ENCODE measurements at regions not wholly inside any gene's neighbourhood (a gene's known extent, or its start where the extent isn't known, plus 50 kb on each side); places are given as distances from the start of the nearest gene placed in this dataset.
A peak's percentile ranks its signal among the peaks of the same experiment; 100 is the strongest.
"Not testable (repeated sequence)": the region's sequence is repeated elsewhere in the genome, so short reads cannot be mapped to it uniquely, and the experiment has no call there.

GRCh38 chr12:8351073-8351472 is 104.7 kb upstream of the CLEC6A start:
- CTCF ChIA-PET; H3K36me3 Mint-ChIP-seq (ENCODE audit: low read depth); H3K27ac Mint-ChIP-seq; H3K9me3 Mint-ChIP-seq; POLR2A ChIA-PET; H3K4me1 Mint-ChIP-seq; DNase-seq; intact Hi-C loops (cut with micrococcal nuclease); H3K27me3 Mint-ChIP-seq; H3K4me3 Mint-ChIP-seq; ATAC-seq (ENCODE audit: low read depth): not testable (repeated sequence)

GRCh38 chr12:8354741-8355140 is 101.0 kb upstream of the CLEC6A start:
- peaks cover 10% of the 10 kb centered on the region for H3K27me3 Mint-ChIP-seq
- DNase-seq; H3K27ac Mint-ChIP-seq; H3K9me3 Mint-ChIP-seq; CTCF ChIA-PET; intact Hi-C loops (cut with micrococcal nuclease); H3K4me3 Mint-ChIP-seq; ATAC-seq (ENCODE audit: low read depth); H3K4me1 Mint-ChIP-seq; H3K36me3 Mint-ChIP-seq (ENCODE audit: low read depth); POLR2A ChIA-PET: not testable (repeated sequence)

- H3K9me3 Mint-ChIP-seq; DNase-seq; H3K4me3 Mint-ChIP-seq; CTCF ChIA-PET; POLR2A ChIA-PET; H3K4me1 Mint-ChIP-seq; intact Hi-C loops (cut with micrococcal nuclease); ATAC-seq (ENCODE audit: low read depth); H3K36me3 Mint-ChIP-seq (ENCODE audit: low read depth); H3K27ac Mint-ChIP-seq: not testable (repeated sequence)
- peaks cover 10% of the 10 kb centered on the region for H3K27me3 Mint-ChIP-seq
These were observed 100.2 kb upstream of the CLEC6A start for GRCh38 chr12:8355531-8355930.

DNA sequence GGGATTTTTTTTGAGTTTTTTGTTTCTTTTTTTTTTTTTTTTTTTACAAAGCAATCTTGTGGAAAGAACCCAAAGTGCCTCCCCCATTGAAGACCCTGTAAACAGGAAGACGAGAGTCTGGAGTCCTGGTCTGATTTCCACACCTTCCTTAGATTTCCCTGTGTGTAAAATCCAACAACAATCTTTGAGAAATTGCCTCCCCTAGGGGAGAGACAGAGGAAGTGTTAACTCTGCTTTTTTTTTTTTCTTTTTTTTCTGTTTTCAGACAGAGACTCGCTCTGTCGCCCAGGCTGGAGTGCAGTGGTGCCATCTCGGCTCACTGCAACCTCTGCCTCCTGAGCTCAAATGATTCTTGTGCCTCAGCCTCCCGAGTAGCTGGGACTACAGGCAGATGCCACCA is 82.0 kb upstream of the CLEC6A start:
- H3K4me1 Mint-ChIP-seq; CTCF ChIA-PET; H3K36me3 Mint-ChIP-seq (ENCODE audit: low read depth); ATAC-seq (ENCODE audit: low read depth); H3K27ac Mint-ChIP-seq; DNase-seq; POLR2A ChIA-PET; H3K4me3 Mint-ChIP-seq; intact Hi-C loops (cut with micrococcal nuclease); H3K27me3 Mint-ChIP-seq; H3K9me3 Mint-ChIP-seq: not testable (repeated sequence)

- POLR2A ChIA-PET; CTCF ChIA-PET; intact Hi-C loops (cut with micrococcal nuclease); H3K4me1 Mint-ChIP-seq; ATAC-seq (ENCODE audit: low read depth); DNase-seq; H3K27ac Mint-ChIP-seq; H3K9me3 Mint-ChIP-seq; H3K36me3 Mint-ChIP-seq (ENCODE audit: low read depth); H3K27me3 Mint-ChIP-seq; H3K4me3 Mint-ChIP-seq: not testable (repeated sequence)
These were observed 80.6 kb upstream of the CLEC6A start for GRCh38 chr12:8375122-8375521.

DNA sequence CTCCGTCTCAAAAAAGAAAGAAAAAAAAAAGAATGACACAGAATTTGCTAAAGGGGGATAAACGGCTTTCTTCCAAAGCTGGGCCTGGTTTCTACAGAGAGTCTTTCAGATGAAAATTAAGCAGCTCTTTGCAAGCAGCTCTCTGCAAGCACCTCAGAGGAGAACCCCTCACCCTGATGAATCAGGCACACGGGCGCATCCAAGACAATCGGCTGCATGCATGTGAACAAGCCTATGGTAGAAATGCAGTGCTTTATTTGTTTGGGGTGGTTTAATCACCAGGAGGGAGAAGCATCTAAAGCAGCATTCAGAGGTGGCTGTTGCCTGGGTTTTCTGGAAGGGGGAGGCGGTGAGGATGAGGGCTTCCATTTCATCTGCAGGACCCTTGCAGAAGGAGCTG is 78.0 kb upstream of the CLEC6A start:
- H3K36me3 Mint-ChIP-seq (ENCODE audit: low read depth); CTCF ChIA-PET; H3K4me1 Mint-ChIP-seq; intact Hi-C loops (cut with micrococcal nuclease); DNase-seq; H3K4me3 Mint-ChIP-seq; POLR2A ChIA-PET; H3K9me3 Mint-ChIP-seq; H3K27ac Mint-ChIP-seq; ATAC-seq (ENCODE audit: low read depth); H3K27me3 Mint-ChIP-seq: not testable (repeated sequence)

DNA sequence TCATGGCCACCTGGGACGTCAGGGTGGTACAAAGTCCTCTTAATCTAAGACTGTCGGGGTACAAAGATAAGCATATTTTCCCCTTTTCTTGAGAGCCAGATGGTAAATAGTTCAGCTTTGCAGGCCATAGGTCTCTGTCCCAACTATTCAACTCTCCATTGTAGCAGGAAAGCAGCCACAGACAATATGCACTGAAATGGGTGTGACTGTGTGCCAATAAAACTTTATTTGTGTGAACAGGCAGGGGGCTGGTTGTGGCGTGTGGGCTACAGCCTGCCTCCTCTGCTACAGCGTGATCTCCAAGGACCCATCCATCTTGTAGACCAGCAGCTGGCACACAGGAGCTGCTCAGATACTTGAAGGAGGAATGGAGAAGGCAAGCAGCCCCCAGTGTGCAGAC is 73.2 kb upstream of the CLEC6A start:
- H3K27me3 Mint-ChIP-seq; H3K9me3 Mint-ChIP-seq; DNase-seq; H3K4me3 Mint-ChIP-seq; ATAC-seq (ENCODE audit: low read depth); H3K27ac Mint-ChIP-seq; CTCF ChIA-PET; POLR2A ChIA-PET; intact Hi-C loops (cut with micrococcal nuclease); H3K36me3 Mint-ChIP-seq (ENCODE audit: low read depth); H3K4me1 Mint-ChIP-seq: not testable (repeated sequence)

DNA sequence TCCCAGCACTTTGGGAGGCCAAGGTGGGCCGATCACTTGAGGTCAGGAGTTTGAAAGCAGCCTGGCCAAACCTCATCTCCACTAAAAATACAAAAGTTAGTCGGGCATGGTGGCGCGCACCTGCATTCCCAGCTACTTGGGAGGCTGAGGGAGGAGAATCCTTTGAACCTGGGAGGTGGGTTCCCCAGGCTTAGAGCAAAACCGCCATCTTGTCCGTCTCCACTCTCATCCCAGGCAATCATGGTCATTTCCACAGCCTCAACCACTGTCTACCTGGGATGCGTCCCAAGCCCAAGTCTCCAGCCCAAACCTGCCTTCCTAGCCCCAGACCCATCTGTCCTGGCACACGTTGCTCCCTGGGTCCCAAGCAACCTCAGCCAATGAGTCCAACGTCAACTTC is 71.1 kb upstream of the CLEC6A start:
- DNase-seq; H3K36me3 Mint-ChIP-seq (ENCODE audit: low read depth); H3K4me1 Mint-ChIP-seq; CTCF ChIA-PET; H3K4me3 Mint-ChIP-seq; POLR2A ChIA-PET; H3K9me3 Mint-ChIP-seq; H3K27ac Mint-ChIP-seq; intact Hi-C loops (cut with micrococcal nuclease); ATAC-seq (ENCODE audit: low read depth): not testable (repeated sequence)
- peaks cover 12% of the 10 kb centered on the region for H3K27me3 Mint-ChIP-seq

DNA sequence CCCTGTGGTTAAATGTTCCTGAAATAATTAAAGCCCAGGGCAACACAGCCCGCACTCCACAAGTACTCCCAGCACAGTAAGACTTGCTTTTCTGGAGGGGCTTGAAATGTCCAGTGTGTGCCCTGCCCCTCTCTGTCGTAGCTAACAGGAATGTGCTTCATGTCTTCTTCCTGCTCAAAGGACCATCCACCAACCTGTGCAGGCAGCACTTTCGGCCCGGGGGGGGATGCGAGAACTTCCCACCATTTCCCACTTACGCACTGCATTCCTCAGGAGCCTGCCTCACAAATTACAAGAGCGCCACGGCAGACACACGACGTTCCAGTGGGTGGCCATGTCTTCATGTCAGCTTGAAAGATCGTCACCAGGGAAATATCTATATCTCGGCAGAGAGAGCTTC is 70.3 kb upstream of the CLEC6A start:
- H3K4me3 Mint-ChIP-seq; DNase-seq; POLR2A ChIA-PET; H3K9me3 Mint-ChIP-seq; H3K4me1 Mint-ChIP-seq; H3K27ac Mint-ChIP-seq; ATAC-seq (ENCODE audit: low read depth); CTCF ChIA-PET; H3K36me3 Mint-ChIP-seq (ENCODE audit: low read depth); intact Hi-C loops (cut with micrococcal nuclease): not testable (repeated sequence)
- peaks cover 12% of the 10 kb centered on the region for H3K27me3 Mint-ChIP-seq

GRCh38 chr12:8386661-8387060 is 69.1 kb upstream of the CLEC6A start:
- CTCF ChIA-PET: not testable (repeated sequence)

GRCh38 chr12:8389296-8389695 is 66.5 kb upstream of the CLEC6A start:
- Mint-ChIP-seq H3K27me3 (peaks cover 22% of the 10 kb centered on the region), H3K4me3 (peak overlapping the region; percentile 35)
- H3K36me3 Mint-ChIP-seq (ENCODE audit: low read depth); CTCF ChIA-PET; POLR2A ChIA-PET; ATAC-seq (ENCODE audit: low read depth); H3K9me3 Mint-ChIP-seq; intact Hi-C loops (cut with micrococcal nuclease); H3K4me1 Mint-ChIP-seq; H3K27ac Mint-ChIP-seq; DNase-seq: not testable (repeated sequence)

More at GRCh38 chr12:8386661-8387060, 69.1 kb upstream of the CLEC6A start:
- POLR2A ChIA-PET; DNase-seq; H3K4me3 Mint-ChIP-seq; H3K27ac Mint-ChIP-seq; H3K36me3 Mint-ChIP-seq (ENCODE audit: low read depth); H3K4me1 Mint-ChIP-seq; ATAC-seq (ENCODE audit: low read depth); intact Hi-C loops (cut with micrococcal nuclease); H3K9me3 Mint-ChIP-seq: not testable (repeated sequence)
- peaks cover 12% of the 10 kb centered on the region for H3K27me3 Mint-ChIP-seq

GRCh38 chr12:8390001-8390777 is 65.6 kb upstream of the CLEC6A start:
- Mint-ChIP-seq H3K4me3 (peak overlapping the region; percentile 53), H3K27me3 (peaks cover 17% of the 10 kb centered on the region)
- H3K4me1 Mint-ChIP-seq; H3K9me3 Mint-ChIP-seq; CTCF ChIA-PET; H3K36me3 Mint-ChIP-seq (ENCODE audit: low read depth); POLR2A ChIA-PET; H3K27ac Mint-ChIP-seq: not testable (repeated sequence)
- DNase-seq (peak; percentile 59), ATAC-seq (ENCODE audit: low read depth) (peak; percentile 57)
- intact Hi-C loops (cut with micrococcal nuclease): loop anchor here (1.0 to 10.0 kb wide), 2 partner anchors 282 to 355 kb away; partner anchors contain the start of gene FOXJ2
